WI38 (cell line): ENCODE measurements at regions not wholly inside any gene's neighbourhood (a gene's known extent, or its start where the extent isn't known, plus 50 kb on each side); places are given as distances from the start of the nearest gene placed in this dataset.
A peak's percentile ranks its signal among the peaks of the same experiment; 100 is the strongest.

Experiments
- H3K4me3 ChIP-seq: 2 replicates; pipeline ENCODE4 v1.5.1; 2011; ENCODE audit warnings: low read depth, mild to moderate bottlenecking, control low read depth, low read length
- CTCF ChIP-seq: IDR thresholded peaks from 2 replicates; pipeline ENCODE4 v1.5.1; 2012; ENCODE audit warnings: low read depth, mild to moderate bottlenecking, control low read depth, low read length

GRCh38 chr2:4668381-4668780, 965.0 kb downstream of the DCDC2C start:
- no peak overlapping the region for H3K4me3 ChIP-seq
- no peak for TF ChIP-seq CTCF

GRCh38 chr2:4670331-4670730, 967.0 kb downstream of the DCDC2C start:
- no peak overlapping the region for H3K4me3 ChIP-seq
- no peak for TF ChIP-seq CTCF

DNA sequence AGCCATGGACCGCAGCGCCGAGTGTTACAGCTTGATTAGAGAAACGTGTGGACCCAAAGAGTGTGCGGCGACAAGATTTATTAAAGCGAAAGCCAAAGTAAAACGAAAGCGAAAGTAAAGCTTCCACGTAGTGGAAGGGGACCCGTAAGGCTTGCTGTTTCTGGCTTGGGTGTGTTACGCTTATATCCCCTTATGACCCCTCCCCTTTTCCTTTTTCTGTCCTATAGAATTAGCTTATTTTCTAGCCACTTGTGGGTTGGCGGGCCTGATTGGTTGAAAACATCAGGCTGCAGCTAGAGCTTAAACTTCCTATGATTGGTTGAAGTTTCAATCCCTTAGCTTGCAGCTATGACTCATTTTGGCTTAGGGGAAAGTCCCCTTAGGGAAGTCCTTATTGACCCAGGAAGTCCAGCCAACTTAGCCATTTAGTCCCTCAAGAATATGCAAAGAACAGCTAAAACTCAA, 969.7 kb downstream of the DCDC2C start:
- TF ChIP-seq CTCF: no peak
- peak overlapping the region; percentile 27 for H3K4me3 ChIP-seq

- no peak overlapping the region for H3K4me3 ChIP-seq
- no peak for TF ChIP-seq CTCF
Observed at GRCh38 chr2:4674007-4674406, 970.6 kb downstream of the DCDC2C start.

- no peak overlapping the region for H3K4me3 ChIP-seq
- no peak for TF ChIP-seq CTCF
Observed at GRCh38 chr2:4675295-4675694, 971.9 kb downstream of the DCDC2C start.

GRCh38 chr2:4678927-4679326, 975.6 kb downstream of the DCDC2C start:
- TF ChIP-seq CTCF: no peak
- H3K4me3 ChIP-seq: no peak overlapping the region

DNA sequence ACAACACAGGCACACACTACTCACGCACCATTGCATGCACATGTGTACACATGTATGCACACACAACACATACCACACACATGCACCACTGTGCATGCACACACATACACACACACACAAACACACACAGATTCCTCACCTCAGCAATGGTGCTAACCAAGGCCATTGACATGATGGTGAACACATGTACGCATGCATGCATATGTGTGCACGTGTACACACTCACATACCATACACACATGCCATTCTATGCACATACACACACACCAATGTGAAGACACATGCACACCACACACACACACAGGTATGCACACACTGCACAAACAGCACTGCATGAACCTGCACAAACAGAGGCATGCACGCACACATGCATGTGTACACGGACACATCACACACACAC, 976.0 kb downstream of the DCDC2C start:
- no peak overlapping the region for H3K4me3 ChIP-seq
- TF ChIP-seq CTCF: no peak
